Posterior cingulate gyrus (tissue), 11 donors: ENCODE measurements at regions not wholly inside any gene's neighbourhood (a gene's known extent, or its start where the extent isn't known, plus 50 kb on each side); places are given as distances from the start of the nearest gene placed in this dataset.

Experiments used
- DNase-seq, 10 donors: peaks; one replicate each; pipeline versions ENCODE4 v3.0.0 to v3.0.0-alpha.2; 2020 to 2021; ENCODE audit warnings: mixed read lengths in 3 of 10
- intact Hi-C: fragments of 100-400 bp; cut with DNase I; formaldehyde crosslinking; loops from one replicate; pipeline ENCODE4 v1.15.1; 2023

- intact Hi-C loops: no loop called here
- no peak for DNase-seq
Observed at GRCh38 chr5:30108051-30108450, 1085.4 kb upstream of the CDH6 start.

- DNase-seq: peak in 1 of 10 donors; percentile 45
- intact Hi-C loops: no loop called here
Observed at GRCh38 chr5:30106596-30106995, 1086.9 kb upstream of the CDH6 start.

- DNase-seq: no peak
- intact Hi-C loops: no loop called here
Observed at GRCh38 chr5:30104872-30105596, 1088.5 kb upstream of the CDH6 start.

GRCh38 chr5:30103452-30104202, 1089.9 kb upstream of the CDH6 start:
- no peak for DNase-seq
- intact Hi-C loops: no loop called here

- intact Hi-C loops: no loop called here
- no peak for DNase-seq
Observed at GRCh38 chr5:30103052-30103451, 1090.4 kb upstream of the CDH6 start.

GRCh38 chr5:30102185-30102584, 1091.3 kb upstream of the CDH6 start:
- intact Hi-C loops: no loop called here
- no peak for DNase-seq

GRCh38 chr5:30100929-30101328, 1092.6 kb upstream of the CDH6 start:
- intact Hi-C loops: no loop called here

GRCh38 chr5:30100148-30100713, 1093.3 kb upstream of the CDH6 start:
- DNase-seq: no peak
- intact Hi-C loops: no loop called here

More at GRCh38 chr5:30100929-30101328, 1092.6 kb upstream of the CDH6 start:
- DNase-seq: no peak

- no peak for DNase-seq
- intact Hi-C loops: no loop called here
Observed at GRCh38 chr5:30099634-30100033, 1093.9 kb upstream of the CDH6 start.

GRCh38 chr5:30098940-30099339, 1094.5 kb upstream of the CDH6 start:
- intact Hi-C loops: no loop called here
- no peak for DNase-seq

- DNase-seq: no peak
- intact Hi-C loops: no loop called here
Observed at GRCh38 chr5:30092548-30092947, 1100.9 kb upstream of the CDH6 start.

GRCh38 chr5:30069441-30070263, 1123.8 kb upstream of the CDH6 start:
- intact Hi-C loops: no loop called here
- peak in 3 of 10 donors; percentile 20 to 65 (median 54) for DNase-seq

- no peak for DNase-seq
- intact Hi-C loops: no loop called here
Observed at GRCh38 chr5:30063503-30063902, 1130.0 kb upstream of the CDH6 start.

- intact Hi-C loops: no loop called here
- no peak for DNase-seq
Observed at GRCh38 chr5:30051976-30052375, 1141.5 kb upstream of the CDH6 start.

GRCh38 chr5:30050056-30050815, 1143.2 kb upstream of the CDH6 start:
- no peak for DNase-seq
- intact Hi-C loops: no loop called here

- intact Hi-C loops: loop anchor here (5.0 kb wide), 1 partner anchor 1190 kb away; no protein-coding TSS in a partner anchor
- peak in 2 of 10 donors; percentile 64 to 68 for DNase-seq
Observed at GRCh38 chr5:30042677-30043076, 1150.8 kb upstream of the CDH6 start.

- intact Hi-C loops: loop anchor here (2.0 to 5.0 kb wide), 3 partner anchors 1145 to 1229 kb away; no protein-coding TSS in a partner anchor
- peak in 2 of 10 donors; percentile 51 to 63 for DNase-seq
Observed at GRCh38 chr5:30041831-30042385, 1151.6 kb upstream of the CDH6 start.

- intact Hi-C loops: loop anchor here (2.0 to 5.0 kb wide), 3 partner anchors 1146 to 1230 kb away; no protein-coding TSS in a partner anchor
Observed at GRCh38 chr5:30041291-30041690, 1152.2 kb upstream of the CDH6 start.

GRCh38 chr5:30040488-30041118, 1152.9 kb upstream of the CDH6 start:
- peak in 6 of 10 donors; percentile 42 to 88 (median 53) for DNase-seq
- intact Hi-C loops: loop anchor here (2.0 to 5.0 kb wide), 3 partner anchors 1146 to 1230 kb away; no protein-coding TSS in a partner anchor

More at GRCh38 chr5:30041291-30041690, 1152.2 kb upstream of the CDH6 start:
- no peak for DNase-seq
